GM12878 (cell line): ENCODE measurements at regions not wholly inside any gene's neighbourhood (a gene's known extent, or its start where the extent isn't known, plus 50 kb on each side); places are given as distances from the start of the nearest gene placed in this dataset.

Experiments used
- ATAC-seq: fragments of 200-7000 bp; cut with Tn5 transposase; 3 replicates; pipeline ENCODE4 v1.9.1; 2020; ENCODE audit warnings: mild to moderate bottlenecking, moderate library complexity
- BruUV-seq: library from RNA; stranded (reverse); fragments of 400-500 nt; replicated peaks from 2 replicates; lab custom pipeline; 2021; lab: Mats Ljungman, UMichigan
- CTCF ChIA-PET: fragments of 300-600 bp; sonication (Branson Sonifier 250); formaldehyde crosslinking; extraction: SDS; loops from one replicate; lab custom pipeline; 2021; ENCODE audit warnings: inconsistent platforms; lab: Yijun Ruan, JAX
- POLR2A ChIA-PET: fragments of 350-600 bp; formaldehyde crosslinking; extraction: SDS; loops from one replicate; lab custom pipeline; 2021; ENCODE audit warnings: inconsistent platforms; lab: Charles Lee
- RAD21 ChIA-PET: fragments of 300-600 bp; sonication (Branson Sonifier 250); formaldehyde crosslinking; loops from one replicate; lab custom pipeline; 2023; ENCODE audit warnings: antibody characterized with exemption; ENCODE audit not compliant: unreplicated experiment; lab: Charles Lee
- SMC1A ChIA-PET: fragments of 300-600 bp; sonication (Branson Sonifier 250); formaldehyde crosslinking; loops from one replicate; lab custom pipeline; 2023; ENCODE audit not compliant: unreplicated experiment, uncharacterized antibody; lab: Charles Lee
- DNase-seq: peaks from one replicate; pipeline ENCODE4 v3.0.0-alpha.2; 2011; ENCODE audit warnings: low read depth, low spot score
- FAIRE-seq: peaks from 3 replicates; lab custom pipeline; 2011; peaks lifted over from hg19 to GRCh38; lab: Jason Lieb, UNC
- H2AFZ ChIP-seq: 2 replicates; pipeline ENCODE4 v1.6.0; 2011; ENCODE audit warnings: low read depth, low read length, control low read depth; ENCODE audit not compliant: control insufficient read depth
- H3K27ac ChIP-seq: 2 replicates; pipeline ENCODE4 v1.5.1; 2011; ENCODE audit warnings: control low read depth; ENCODE audit not compliant: control insufficient read depth, insufficient read depth
- H3K27me3 ChIP-seq, 2 experiments: replicated peaks in 1 of 2; 2 replicates each; pipeline versions ENCODE4 v1.6.0 to v1.6.1; 2011; ENCODE audit warnings: low read length in 1 of 2; ENCODE audit not compliant: control insufficient read depth in 2 of 2, insufficient read depth in 2 of 2
- H3K36me3 ChIP-seq, 2 experiments: 2 replicates each; pipeline ENCODE4 v1.5.1; 2011; ENCODE audit warnings: low read length in 1 of 2; ENCODE audit not compliant: control insufficient read depth in 2 of 2, insufficient read depth in 2 of 2
- H3K4me1 ChIP-seq: 2 replicates; pipeline ENCODE4 v1.6.1; 2011; ENCODE audit warnings: mild to moderate bottlenecking, low read length, moderate library complexity, mixed read lengths; ENCODE audit not compliant: control insufficient read depth, insufficient read depth
- H3K4me2 ChIP-seq: 2 replicates; pipeline ENCODE4 v1.6.0; 2011; ENCODE audit warnings: control low read depth; ENCODE audit not compliant: control insufficient read depth, insufficient read depth
- H3K4me3 ChIP-seq: fragments of 200-600 bp; sonication (generic); 2 replicates; pipeline ENCODE4 v1.5.1; 2016
- H3K79me2 ChIP-seq: 2 replicates; pipeline ENCODE4 v1.6.0; 2011; ENCODE audit warnings: low read length; ENCODE audit not compliant: control insufficient read depth, insufficient read depth
- H3K9ac ChIP-seq: 2 replicates; pipeline ENCODE4 v1.8.0; 2011; ENCODE audit warnings: low read length, control low read depth, mixed read lengths; ENCODE audit not compliant: control insufficient read depth, insufficient read depth
- H3K9me3 ChIP-seq: replicated peaks from 3 replicates; pipeline ENCODE4 v1.5.1; 2011; ENCODE audit warnings: mild to moderate bottlenecking, low read length; ENCODE audit not compliant: control insufficient read depth, insufficient read depth
- H4K20me1 ChIP-seq: 2 replicates; pipeline ENCODE4 v1.6.0; 2011; ENCODE audit not compliant: control insufficient read depth, insufficient read depth
- EED ChIP-seq: sonication (generic); IDR thresholded peaks from 2 replicates; pipeline ENCODE4 v1.6.1; 2016; ENCODE audit warnings: antibody characterized with exemption, low read depth
- HDAC2 ChIP-seq: fragments of 200-600 bp; sonication (generic); IDR thresholded peaks from 2 replicates; pipeline ENCODE4 v1.6.1; 2017
- NFYA ChIP-seq: IDR thresholded peaks from 2 replicates; pipeline ENCODE4 v1.6.1; 2011; ENCODE audit warnings: low read depth, mild to moderate bottlenecking, low read length, improper control_type of control experiment, borderline replicate concordance
- PAX8 ChIP-seq: fragments of 450-650 bp; IDR thresholded peaks from 2 replicates; pipeline ENCODE4 v1.6.1; 2017; ENCODE audit warnings: mild to moderate bottlenecking, moderate library complexity
- POLR2A ChIP-seq: IDR thresholded peaks from 2 replicates; pipeline ENCODE4 v1.6.1; 2011; ENCODE audit warnings: low read depth, mild to moderate bottlenecking, low read length
- RB1 ChIP-seq: fragments of 450-650 bp; formaldehyde crosslinking; IDR thresholded peaks from 2 replicates; pipeline ENCODE4 v1.6.1; 2017; ENCODE audit warnings: mild to moderate bottlenecking, borderline replicate concordance
- RELA ChIP-seq: fragments of 450-650 bp; IDR thresholded peaks from 2 replicates; pipeline ENCODE4 v1.8.0; 2014; ENCODE audit warnings: borderline replicate concordance; ENCODE audit not compliant: partially characterized antibody
- SREBF2 ChIP-seq: IDR thresholded peaks from 2 replicates; pipeline ENCODE4 v1.6.1; 2012; ENCODE audit warnings: mild to moderate bottlenecking, low read length
- STAT1 ChIP-seq: fragments of 450-650 bp; conservative IDR thresholded peaks from 2 replicates; pipeline ENCODE4 v1.6.1; 2014; ENCODE audit warnings: antibody characterized with exemption, mild to moderate bottlenecking
- STAT3 ChIP-seq: IDR thresholded peaks from 2 replicates; pipeline ENCODE4 v1.6.1; 2011; ENCODE audit warnings: low read depth, low read length, improper control_type of control experiment
- TCF3 ChIP-seq: IDR thresholded peaks from 2 replicates; pipeline ENCODE4 v1.6.1; 2012; ENCODE audit warnings: low read depth, mild to moderate bottlenecking, low read length, borderline replicate concordance; ENCODE audit not compliant: insufficient read depth
- WGBS: methylation state at CpG from one replicate; pipeline ENCODE4 v1.1.6; 2016; ENCODE audit warnings: low lambda C conversion rate; ENCODE audit not compliant: insufficient replicate concordance, insufficient coverage; ENCODE audit errors: missing lambda C conversion rate; 5-methylcytosine and 5-hydroxymethylcytosine counted together
- in situ Hi-C: fragments of 300-500 bp; cut with MboI; formaldehyde crosslinking; loops from 9 replicates; pipeline ENCODE4 v1.14.3; 2018; ENCODE audit warnings: mixed read lengths
- intact Hi-C: fragments of 100-400 bp; cut with micrococcal nuclease; formaldehyde crosslinking; loops from one replicate; pipeline ENCODE4 v1.14.2; 2022; ENCODE audit not compliant: unreplicated experiment
- TF ChIP-seq, protein P1 (sequence below): IDR thresholded peaks from 2 replicates; pipeline ENCODE4 v1.6.1; 2012; ENCODE audit warnings: low read depth, low read length, improper control_type of control experiment
- TF ChIP-seq, protein P2 (sequence below): fragments of 450-650 bp; IDR thresholded peaks from 2 replicates; pipeline ENCODE4 v1.6.1; 2017; ENCODE audit warnings: borderline replicate concordance
- TF ChIP-seq, protein P3 (sequence below): IDR thresholded peaks from 2 replicates; pipeline ENCODE4 v1.6.1; 2012; ENCODE audit warnings: mild to moderate bottlenecking, low read depth, low read length
- TF ChIP-seq, protein P4 (sequence below): IDR thresholded peaks from 2 replicates; pipeline ENCODE4 v1.6.1; 2011; ENCODE audit warnings: mild to moderate bottlenecking, low read depth, low read length, moderate library complexity; ENCODE audit not compliant: insufficient replicate concordance
- TF ChIP-seq, protein P5 (sequence below): fragments of 450-650 bp; IDR thresholded peaks from 2 replicates; pipeline ENCODE4 v1.6.1; 2017; ENCODE audit warnings: mild to moderate bottlenecking, low read depth, inconsistent platforms; ENCODE audit not compliant: poor library complexity, severe bottlenecking

DNA sequence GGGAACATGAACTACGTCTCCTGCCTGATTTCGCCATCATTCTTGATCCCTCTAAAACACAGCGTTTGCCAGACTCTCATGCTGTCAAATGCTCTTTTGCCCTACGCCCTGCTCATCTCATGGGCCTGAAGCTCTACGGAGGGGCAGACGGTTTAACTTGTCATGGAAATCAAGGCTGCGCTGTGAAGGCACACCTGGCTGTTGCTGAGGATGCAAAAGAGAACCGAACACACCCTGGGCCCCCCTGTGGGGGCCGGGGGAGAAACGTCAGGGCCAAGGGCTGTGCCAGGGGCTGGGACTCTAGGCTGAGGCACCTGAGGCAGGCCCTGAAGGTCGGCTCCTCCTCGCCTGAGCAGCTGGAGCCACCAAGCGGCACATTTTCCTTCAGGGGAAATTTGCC lies 957.2 kb downstream of the BRD1 start:
- Histone ChIP-seq H3K27ac (no peak overlapping the region), H3K27me3 (no peaks in the 10 kb centered on the region), H3K36me3 (no peaks in the 10 kb centered on the region), H3K9me3 (no peaks in the 10 kb centered on the region; the same call in 2 of the 3 replicates), H3K79me2 (no peaks in the 10 kb centered on the region), H3K4me1 (no peaks in the 10 kb centered on the region), H2AFZ (no peak overlapping the region), H4K20me1 (no peaks in the 10 kb centered on the region), H3K4me2 (no peak overlapping the region), H3K4me3 (no peak overlapping the region), H3K9ac (no peak overlapping the region)
- no TSS peak for BruUV-seq
- no peak for DNase-seq
- RAD21 ChIA-PET = no interaction called here
- SMC1A ChIA-PET = no interaction called here
- CTCF ChIA-PET = no interaction called here
- in situ Hi-C loops = no loop called here
- 13% methylated on average over 13 of the region's 13 CpGs for WGBS
- ATAC-seq = no peak
- TF ChIP-seq STAT1 (no peak), RB1 (no peak), NFYA (no peak), PAX8 (no peak), HDAC2 (no peak), SREBF2 (no peak), EED (no peak), STAT3 (no peak), TCF3 (no peak), POLR2A (no peak), RELA (no peak)
- TF ChIP-seq, protein P1, sequence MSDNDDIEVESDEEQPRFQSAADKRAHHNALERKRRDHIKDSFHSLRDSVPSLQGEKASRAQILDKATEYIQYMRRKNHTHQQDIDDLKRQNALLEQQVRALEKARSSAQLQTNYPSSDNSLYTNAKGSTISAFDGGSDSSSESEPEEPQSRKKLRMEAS = no peak
- TF ChIP-seq, protein P2, sequence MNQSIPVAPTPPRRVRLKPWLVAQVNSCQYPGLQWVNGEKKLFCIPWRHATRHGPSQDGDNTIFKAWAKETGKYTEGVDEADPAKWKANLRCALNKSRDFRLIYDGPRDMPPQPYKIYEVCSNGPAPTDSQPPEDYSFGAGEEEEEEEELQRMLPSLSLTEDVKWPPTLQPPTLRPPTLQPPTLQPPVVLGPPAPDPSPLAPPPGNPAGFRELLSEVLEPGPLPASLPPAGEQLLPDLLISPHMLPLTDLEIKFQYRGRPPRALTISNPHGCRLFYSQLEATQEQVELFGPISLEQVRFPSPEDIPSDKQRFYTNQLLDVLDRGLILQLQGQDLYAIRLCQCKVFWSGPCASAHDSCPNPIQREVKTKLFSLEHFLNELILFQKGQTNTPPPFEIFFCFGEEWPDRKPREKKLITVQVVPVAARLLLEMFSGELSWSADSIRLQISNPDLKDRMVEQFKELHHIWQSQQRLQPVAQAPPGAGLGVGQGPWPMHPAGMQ = no peak
- TF ChIP-seq, protein P3, sequence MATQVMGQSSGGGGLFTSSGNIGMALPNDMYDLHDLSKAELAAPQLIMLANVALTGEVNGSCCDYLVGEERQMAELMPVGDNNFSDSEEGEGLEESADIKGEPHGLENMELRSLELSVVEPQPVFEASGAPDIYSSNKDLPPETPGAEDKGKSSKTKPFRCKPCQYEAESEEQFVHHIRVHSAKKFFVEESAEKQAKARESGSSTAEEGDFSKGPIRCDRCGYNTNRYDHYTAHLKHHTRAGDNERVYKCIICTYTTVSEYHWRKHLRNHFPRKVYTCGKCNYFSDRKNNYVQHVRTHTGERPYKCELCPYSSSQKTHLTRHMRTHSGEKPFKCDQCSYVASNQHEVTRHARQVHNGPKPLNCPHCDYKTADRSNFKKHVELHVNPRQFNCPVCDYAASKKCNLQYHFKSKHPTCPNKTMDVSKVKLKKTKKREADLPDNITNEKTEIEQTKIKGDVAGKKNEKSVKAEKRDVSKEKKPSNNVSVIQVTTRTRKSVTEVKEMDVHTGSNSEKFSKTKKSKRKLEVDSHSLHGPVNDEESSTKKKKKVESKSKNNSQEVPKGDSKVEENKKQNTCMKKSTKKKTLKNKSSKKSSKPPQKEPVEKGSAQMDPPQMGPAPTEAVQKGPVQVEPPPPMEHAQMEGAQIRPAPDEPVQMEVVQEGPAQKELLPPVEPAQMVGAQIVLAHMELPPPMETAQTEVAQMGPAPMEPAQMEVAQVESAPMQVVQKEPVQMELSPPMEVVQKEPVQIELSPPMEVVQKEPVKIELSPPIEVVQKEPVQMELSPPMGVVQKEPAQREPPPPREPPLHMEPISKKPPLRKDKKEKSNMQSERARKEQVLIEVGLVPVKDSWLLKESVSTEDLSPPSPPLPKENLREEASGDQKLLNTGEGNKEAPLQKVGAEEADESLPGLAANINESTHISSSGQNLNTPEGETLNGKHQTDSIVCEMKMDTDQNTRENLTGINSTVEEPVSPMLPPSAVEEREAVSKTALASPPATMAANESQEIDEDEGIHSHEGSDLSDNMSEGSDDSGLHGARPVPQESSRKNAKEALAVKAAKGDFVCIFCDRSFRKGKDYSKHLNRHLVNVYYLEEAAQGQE = no peak
- TF ChIP-seq, protein P4, sequence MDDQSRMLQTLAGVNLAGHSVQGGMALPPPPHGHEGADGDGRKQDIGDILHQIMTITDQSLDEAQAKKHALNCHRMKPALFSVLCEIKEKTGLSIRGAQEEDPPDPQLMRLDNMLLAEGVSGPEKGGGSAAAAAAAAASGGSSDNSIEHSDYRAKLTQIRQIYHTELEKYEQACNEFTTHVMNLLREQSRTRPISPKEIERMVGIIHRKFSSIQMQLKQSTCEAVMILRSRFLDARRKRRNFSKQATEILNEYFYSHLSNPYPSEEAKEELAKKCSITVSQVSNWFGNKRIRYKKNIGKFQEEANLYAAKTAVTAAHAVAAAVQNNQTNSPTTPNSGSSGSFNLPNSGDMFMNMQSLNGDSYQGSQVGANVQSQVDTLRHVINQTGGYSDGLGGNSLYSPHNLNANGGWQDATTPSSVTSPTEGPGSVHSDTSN = no peak
- TF ChIP-seq, protein P5, sequence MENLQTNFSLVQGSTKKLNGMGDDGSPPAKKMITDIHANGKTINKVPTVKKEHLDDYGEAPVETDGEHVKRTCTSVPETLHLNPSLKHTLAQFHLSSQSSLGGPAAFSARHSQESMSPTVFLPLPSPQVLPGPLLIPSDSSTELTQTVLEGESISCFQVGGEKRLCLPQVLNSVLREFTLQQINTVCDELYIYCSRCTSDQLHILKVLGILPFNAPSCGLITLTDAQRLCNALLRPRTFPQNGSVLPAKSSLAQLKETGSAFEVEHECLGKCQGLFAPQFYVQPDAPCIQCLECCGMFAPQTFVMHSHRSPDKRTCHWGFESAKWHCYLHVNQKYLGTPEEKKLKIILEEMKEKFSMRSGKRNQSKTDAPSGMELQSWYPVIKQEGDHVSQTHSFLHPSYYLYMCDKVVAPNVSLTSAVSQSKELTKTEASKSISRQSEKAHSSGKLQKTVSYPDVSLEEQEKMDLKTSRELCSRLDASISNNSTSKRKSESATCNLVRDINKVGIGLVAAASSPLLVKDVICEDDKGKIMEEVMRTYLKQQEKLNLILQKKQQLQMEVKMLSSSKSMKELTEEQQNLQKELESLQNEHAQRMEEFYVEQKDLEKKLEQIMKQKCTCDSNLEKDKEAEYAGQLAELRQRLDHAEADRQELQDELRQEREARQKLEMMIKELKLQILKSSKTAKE = no peak
- intact Hi-C loops = no loop called here
- no peak for FAIRE-seq
- POLR2A ChIA-PET = no interaction called here
